HEK293 (cell line): ENCODE measurements at regions not wholly inside any gene's neighbourhood (a gene's known extent, or its start where the extent isn't known, plus 50 kb on each side); places are given as distances from the start of the nearest gene placed in this dataset.
A peak's percentile ranks its signal among the peaks of the same experiment; 100 is the strongest.

Experiments
- CTCF ChIA-PET: fragments of 350-600 bp; formaldehyde crosslinking; extraction: SDS; loops from one replicate; lab custom pipeline; 2021; ENCODE audit warnings: antibody characterized with exemption; lab: Yijun Ruan, JAX
- POLR2A ChIA-PET: fragments of 300-600 bp; formaldehyde crosslinking; extraction: SDS; loops from one replicate; lab custom pipeline; 2020; ENCODE audit warnings: antibody characterized with exemption, inconsistent platforms; lab: Yijun Ruan, JAX
- H3K27ac ChIP-seq: fragments of 200-500 bp; sonication (Bioruptor generic); 2 replicates; pipeline ENCODE4 v1.5.1; 2014; ENCODE audit warnings: low read depth, low read length, control low read depth, inconsistent platforms; ENCODE audit errors: extremely low read depth
- H3K36me3 ChIP-seq, 2 experiments: fragments of 200-500 bp in 1 of 2; sonication (Bioruptor generic) in 1 of 2; 1 replicate in 1 of 2; 2 replicates in 1 of 2; pipeline ENCODE4 v1.5.1; 2014 to 2017; ENCODE audit warnings: inconsistent platforms in 2 of 2, low read length in 2 of 2; ENCODE audit not compliant: control insufficient read depth in 2 of 2, insufficient read depth in 1 of 2
- H3K4me1 ChIP-seq: fragments of 200-500 bp; sonication (Bioruptor generic); 2 replicates; pipeline ENCODE4 v1.5.1; 2014; ENCODE audit warnings: mild to moderate bottlenecking, low read length, inconsistent platforms; ENCODE audit not compliant: control insufficient read depth, insufficient read depth
- H3K4me3 ChIP-seq: 2 replicates; pipeline ENCODE4 v1.5.1; 2011; ENCODE audit warnings: low read depth, mild to moderate bottlenecking, control low read depth, low read length, moderate library complexity
- H3K9me3 ChIP-seq: fragments of 200-500 bp; sonication (Bioruptor generic); 2 replicates; pipeline ENCODE4 v1.5.1; 2014; ENCODE audit warnings: low read depth, low read length, inconsistent platforms; ENCODE audit not compliant: control insufficient read depth, insufficient read depth
- GLI4 ChIP-seq: fragments of 450-650 bp; formaldehyde crosslinking; IDR thresholded peaks from 2 replicates; pipeline ENCODE4 v1.5.1; 2016; ENCODE audit warnings: missing biosample characterization, missing genetic modification characterization
- HIC1 ChIP-seq: fragments of 450-650 bp; formaldehyde crosslinking; IDR thresholded peaks from 2 replicates; pipeline ENCODE4 v1.5.1; 2016; ENCODE audit warnings: missing biosample characterization, missing genetic modification characterization
- HOXD13 ChIP-seq: sonication (generic); formaldehyde crosslinking; IDR thresholded peaks from 2 replicates; pipeline ENCODE4 v1.8.0; 2022; ENCODE audit warnings: missing genetic modification reagents, borderline replicate concordance
- INSM2 ChIP-seq: fragments of 450-650 bp; formaldehyde crosslinking; IDR thresholded peaks from 2 replicates; pipeline ENCODE4 v1.5.1; 2016; ENCODE audit warnings: missing biosample characterization, missing genetic modification characterization
- MZF1 ChIP-seq: fragments of 450-650 bp; formaldehyde crosslinking; IDR thresholded peaks from 2 replicates; pipeline ENCODE4 v1.5.1; 2017; ENCODE audit warnings: missing biosample characterization, missing genetic modification characterization, borderline replicate concordance
- PRDM10 ChIP-seq: fragments of 450-650 bp; formaldehyde crosslinking; IDR thresholded peaks from 2 replicates; pipeline ENCODE4 v1.5.1; 2016; ENCODE audit warnings: missing biosample characterization, missing genetic modification characterization
- SALL2 ChIP-seq: fragments of 450-650 bp; formaldehyde crosslinking; IDR thresholded peaks from 2 replicates; pipeline ENCODE4 v1.5.0; 2017; ENCODE audit warnings: missing biosample characterization, mild to moderate bottlenecking, missing genetic modification characterization, borderline replicate concordance
- SP7 ChIP-seq: fragments of 450-650 bp; formaldehyde crosslinking; IDR thresholded peaks from 2 replicates; pipeline ENCODE4 v1.5.1; 2016; ENCODE audit warnings: missing biosample characterization, missing genetic modification characterization
- YY1 ChIP-seq: fragments of 450-650 bp; formaldehyde crosslinking; IDR thresholded peaks from 2 replicates; pipeline ENCODE4 v1.5.1; 2018; ENCODE audit warnings: missing biosample characterization, missing genetic modification characterization
- YY2 ChIP-seq: fragments of 450-650 bp; formaldehyde crosslinking; IDR thresholded peaks from 2 replicates; pipeline ENCODE4 v1.5.1; 2016; ENCODE audit warnings: missing biosample characterization, missing genetic modification characterization
- ZFP3 ChIP-seq: fragments of 450-650 bp; formaldehyde crosslinking; IDR thresholded peaks from 2 replicates; pipeline ENCODE4 v1.5.1; 2016; ENCODE audit warnings: low read depth, missing biosample characterization, missing genetic modification characterization
- ZNF157 ChIP-seq: fragments of 450-650 bp; formaldehyde crosslinking; IDR thresholded peaks from 2 replicates; pipeline ENCODE4 v1.5.1; 2016; ENCODE audit warnings: missing biosample characterization, missing genetic modification characterization
- ZNF266 ChIP-seq: fragments of 450-650 bp; formaldehyde crosslinking; IDR thresholded peaks from 2 replicates; pipeline ENCODE4 v1.5.1; 2016; ENCODE audit warnings: missing biosample characterization, missing genetic modification characterization, low read depth
- ZNF274 ChIP-seq, 2 experiments: fragments of 200-500 bp in 1 of 2; fragments of 450-650 bp in 1 of 2; sonication (Bioruptor generic) in 1 of 2; formaldehyde crosslinking in 1 of 2; IDR thresholded peaks; 2 replicates each; pipeline versions ENCODE4 v1.5.1 to v1.6.1; 2014 to 2016; ENCODE audit warnings: borderline replicate concordance in 1 of 2, inconsistent platforms in 1 of 2, low read length in 1 of 2, missing biosample characterization in 1 of 2, missing genetic modification characterization in 1 of 2
- ZNF366 ChIP-seq: fragments of 450-650 bp; formaldehyde crosslinking; conservative IDR thresholded peaks from 2 replicates; pipeline ENCODE4 v1.5.1; 2016; ENCODE audit warnings: missing biosample characterization, missing genetic modification characterization
- ZNF473 ChIP-seq: fragments of 450-650 bp; formaldehyde crosslinking; IDR thresholded peaks from 2 replicates; pipeline ENCODE4 v1.5.1; 2017; ENCODE audit warnings: missing biosample characterization, missing genetic modification characterization
- ZNF560 ChIP-seq: fragments of 450-650 bp; formaldehyde crosslinking; IDR thresholded peaks from 2 replicates; pipeline ENCODE4 v1.5.1; 2017; ENCODE audit warnings: missing biosample characterization, missing genetic modification characterization, borderline replicate concordance
- ZNF621 ChIP-seq: fragments of 450-650 bp; formaldehyde crosslinking; IDR thresholded peaks from 2 replicates; pipeline ENCODE4 v1.5.1; 2017; ENCODE audit warnings: missing biosample characterization, missing genetic modification characterization
- ZNF660 ChIP-seq: fragments of 450-650 bp; IDR thresholded peaks from 2 replicates; pipeline ENCODE4 v1.5.1; 2018; ENCODE audit warnings: missing biosample characterization, mild to moderate bottlenecking, missing genetic modification characterization
- ZNF707 ChIP-seq: fragments of 450-650 bp; formaldehyde crosslinking; IDR thresholded peaks from 2 replicates; pipeline ENCODE4 v1.5.1; 2016; ENCODE audit warnings: missing biosample characterization, missing genetic modification characterization
- ZNF768 ChIP-seq: fragments of 450-650 bp; formaldehyde crosslinking; IDR thresholded peaks from 2 replicates; pipeline ENCODE4 v1.5.1; 2018; ENCODE audit warnings: missing biosample characterization, mild to moderate bottlenecking, missing genetic modification characterization
- ZNF777 ChIP-seq: fragments of 450-650 bp; formaldehyde crosslinking; IDR thresholded peaks from 2 replicates; pipeline ENCODE4 v1.5.1; 2017; ENCODE audit warnings: missing biosample characterization, missing genetic modification characterization, borderline replicate concordance
- TF ChIP-seq, protein P1 (sequence below): fragments of 450-650 bp; formaldehyde crosslinking; IDR thresholded peaks from 2 replicates; pipeline ENCODE4 v1.5.1; 2016; ENCODE audit warnings: missing biosample characterization, missing genetic modification characterization, low read depth

DNA sequence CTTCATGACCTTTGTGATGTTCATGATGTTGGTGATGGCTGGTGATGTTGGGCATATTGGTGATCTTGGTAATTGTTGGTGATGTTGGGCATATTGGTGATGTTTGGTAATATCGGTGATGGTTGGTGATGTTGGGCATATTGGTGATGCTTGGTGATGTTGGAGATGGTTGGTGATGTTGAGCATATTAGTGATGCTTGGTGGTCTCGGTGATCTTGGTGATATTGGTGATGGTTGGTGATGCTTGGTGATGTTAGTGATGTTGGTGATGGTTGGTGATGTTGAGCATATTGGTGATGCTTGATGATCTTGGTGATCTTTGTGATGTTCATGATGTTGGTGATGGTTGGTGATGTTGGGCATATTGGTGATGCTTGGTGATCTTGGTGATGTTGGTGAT, 73.8 kb downstream of the IRX2 start:
- ChIA-PET POLR2A (no interaction called here), CTCF (no interaction called here)
- Histone ChIP-seq H3K36me3 (no peaks in the 10 kb centered on the region), H3K27ac (no peak overlapping the region), H3K9me3 (no peaks in the 10 kb centered on the region), H3K4me1 (no peaks in the 10 kb centered on the region), H3K4me3 (no peak overlapping the region)
- no peak for TF ChIP-seq HOXD13 (CRISPR knock-in tag)
- no peak for TF ChIP-seq ZFP3 (tag by site-specific recombination)
- TF ChIP-seq ZNF777 = no peak
- TF ChIP-seq SALL2 (tag by site-specific recombination) = 0 out of 2 replicates have a peak, but pooled peaks have one; percentile 37
- no peak for TF ChIP-seq ZNF274 (IDR thresholded peaks at IDR 0.05; ENCODE audit: low read length)
- peak; percentile 49; the same call in 1 of the 2 replicates for TF ChIP-seq ZNF274 (tag by site-specific recombination; IDR thresholded peaks at IDR 0.05; ENCODE audit: borderline replicate concordance)
- peak; percentile 77; the same call in 1 of the 2 replicates for TF ChIP-seq ZNF473 (tag by site-specific recombination)
- 0 out of 2 replicates have a peak, but pooled peaks have one; percentile 11 for TF ChIP-seq ZNF707
- TF ChIP-seq HIC1 (tag by site-specific recombination) = no peak
- no peak for TF ChIP-seq ZNF366 (tag by site-specific recombination)
- 0 out of 2 replicates have a peak, but pooled peaks have one; percentile 39 for TF ChIP-seq YY2 (tag by site-specific recombination)

DNA sequence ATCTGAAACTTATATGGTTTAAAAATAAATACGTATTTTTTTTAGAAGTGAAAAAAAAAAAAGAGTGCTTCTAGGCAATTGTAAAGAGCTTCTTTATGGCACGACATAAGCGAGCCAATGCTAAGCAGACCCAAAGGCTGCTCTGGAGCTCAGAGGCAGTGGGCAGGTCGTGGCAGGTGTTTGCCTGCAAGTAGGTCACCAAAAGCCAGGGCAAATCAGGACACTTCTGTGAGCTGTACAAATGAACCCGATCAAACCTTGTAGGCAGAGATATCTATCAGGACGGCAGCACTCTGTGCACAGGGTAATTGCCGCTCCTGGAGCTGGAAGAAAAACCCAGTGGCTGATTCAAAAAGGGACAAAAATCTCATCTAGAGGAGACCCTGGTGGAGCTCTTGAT, 75.9 kb downstream of the IRX2 start:
- H3K4me3 ChIP-seq = no peak overlapping the region
- H3K9me3 ChIP-seq = no peaks in the 10 kb centered on the region
- no peaks in the 10 kb centered on the region for H3K4me1 ChIP-seq
- ChIA-PET POLR2A (no interaction called here), CTCF (no interaction called here)
- no peak for TF ChIP-seq SP7 (tag by site-specific recombination)
- no peak for TF ChIP-seq INSM2 (tag by site-specific recombination)
- no peak for TF ChIP-seq ZNF157 (tag by site-specific recombination)
- no peak for TF ChIP-seq YY1
- no peak for TF ChIP-seq ZNF660 (tag by site-specific recombination)
- no peak for TF ChIP-seq ZNF621 (tag by site-specific recombination)
- TF ChIP-seq GLI4 (tag by site-specific recombination) = no peak
- no peak for TF ChIP-seq MZF1 (tag by site-specific recombination)
- TF ChIP-seq PRDM10 (tag by site-specific recombination) = no peak
- no peak for TF ChIP-seq ZNF266
- TF ChIP-seq, protein P1, sequence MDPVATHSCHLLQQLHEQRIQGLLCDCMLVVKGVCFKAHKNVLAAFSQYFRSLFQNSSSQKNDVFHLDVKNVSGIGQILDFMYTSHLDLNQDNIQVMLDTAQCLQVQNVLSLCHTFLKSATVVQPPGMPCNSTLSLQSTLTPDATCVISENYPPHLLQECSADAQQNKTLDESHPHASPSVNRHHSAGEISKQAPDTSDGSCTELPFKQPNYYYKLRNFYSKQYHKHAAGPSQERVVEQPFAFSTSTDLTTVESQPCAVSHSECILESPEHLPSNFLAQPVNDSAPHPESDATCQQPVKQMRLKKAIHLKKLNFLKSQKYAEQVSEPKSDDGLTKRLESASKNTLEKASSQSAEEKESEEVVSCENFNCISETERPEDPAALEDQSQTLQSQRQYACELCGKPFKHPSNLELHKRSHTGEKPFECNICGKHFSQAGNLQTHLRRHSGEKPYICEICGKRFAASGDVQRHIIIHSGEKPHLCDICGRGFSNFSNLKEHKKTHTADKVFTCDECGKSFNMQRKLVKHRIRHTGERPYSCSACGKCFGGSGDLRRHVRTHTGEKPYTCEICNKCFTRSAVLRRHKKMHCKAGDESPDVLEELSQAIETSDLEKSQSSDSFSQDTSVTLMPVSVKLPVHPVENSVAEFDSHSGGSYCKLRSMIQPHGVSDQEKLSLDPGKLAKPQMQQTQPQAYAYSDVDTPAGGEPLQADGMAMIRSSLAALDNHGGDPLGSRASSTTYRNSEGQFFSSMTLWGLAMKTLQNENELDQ (tag by site-specific recombination) = no peak
- no peak for TF ChIP-seq ZNF560 (tag by site-specific recombination)
- TF ChIP-seq ZNF768 (tag by site-specific recombination) = no peak
- H3K36me3 ChIP-seq = no peaks in the 10 kb centered on the region
- no peak overlapping the region for H3K27ac ChIP-seq
